Muscle of back (tissue), 3 donors: ENCODE measurements at regions not wholly inside any gene's neighbourhood (a gene's known extent, or its start where the extent isn't known, plus 50 kb on each side); places are given as distances from the start of the nearest gene placed in this dataset.
A peak's percentile ranks its signal among the peaks of the same experiment; 100 is the strongest.

Source experiments
- DNase-seq, 3 donors: peaks; one replicate each; pipeline versions ENCODE4 v3.0.0 to v3.0.0-alpha.2; 2013

GRCh38 chr3:148269816-148270215 lies 427.9 kb upstream of the AGTR1 start:
- peak in 2 of 3 donors; percentile 3 to 6 for DNase-seq

- no peak for DNase-seq
These were observed 417.0 kb upstream of the AGTR1 start for GRCh38 chr3:148280623-148281242.

- no peak for DNase-seq
These were observed 408.5 kb upstream of the AGTR1 start for GRCh38 chr3:148289159-148289558.

DNA sequence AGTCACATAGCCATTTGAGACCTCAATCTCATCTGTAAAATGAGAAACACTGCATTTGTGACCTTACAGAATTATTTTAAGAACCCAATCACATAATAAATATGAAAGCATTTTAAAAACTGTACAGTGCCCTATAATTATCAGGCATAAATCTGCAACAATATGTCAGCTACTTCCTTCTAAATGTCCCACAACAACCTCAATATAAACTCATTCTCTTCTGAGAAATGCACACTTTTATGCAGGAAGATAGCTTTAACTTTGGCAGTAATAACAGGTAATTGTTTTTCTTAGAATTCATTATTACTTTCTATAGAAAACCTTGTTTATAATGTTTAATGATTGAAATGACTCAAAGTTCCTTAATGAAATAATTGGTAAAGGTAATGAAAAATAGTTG lies 400.7 kb upstream of the AGTR1 start:
- DNase-seq = no peak

GRCh38 chr3:148307443-148307843 lies 390.3 kb upstream of the AGTR1 start:
- DNase-seq = no peak

DNA sequence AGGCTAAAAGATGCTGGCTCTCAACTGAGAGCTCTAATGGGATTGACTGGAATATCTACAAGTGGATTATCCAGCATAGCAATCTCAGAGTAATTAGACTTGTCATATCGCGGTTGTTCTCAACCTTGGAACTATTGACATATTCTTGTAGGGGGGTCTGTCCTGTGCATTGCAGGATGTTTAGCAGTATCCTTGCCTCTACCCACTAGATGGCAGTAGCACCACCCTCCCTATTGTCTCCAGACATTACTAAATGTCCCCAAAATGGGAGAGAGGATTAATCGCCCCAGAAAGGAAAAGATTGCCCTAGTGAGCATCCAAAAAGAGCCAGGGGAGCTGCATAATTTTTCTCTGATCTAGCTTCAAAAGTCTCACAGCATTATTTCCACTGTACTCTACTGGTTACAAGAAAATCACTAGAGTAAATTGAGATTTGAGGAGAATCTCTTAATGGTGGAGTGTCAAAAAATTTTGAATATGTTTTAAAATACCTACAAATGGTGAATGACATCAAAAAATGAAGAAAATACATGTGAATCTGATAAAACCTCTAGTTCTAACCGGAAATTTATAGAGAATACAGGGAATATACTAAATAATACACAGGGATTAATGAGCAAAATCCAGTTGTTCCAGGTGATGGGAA lies 388.2 kb upstream of the AGTR1 start:
- peak; percentile 25 to 40 (median 33) for DNase-seq

GRCh38 chr3:148315756-148316155 lies 381.9 kb upstream of the AGTR1 start:
- DNase-seq = no peak

- DNase-seq = no peak
These were observed 379.5 kb upstream of the AGTR1 start for GRCh38 chr3:148318240-148318639.

DNA sequence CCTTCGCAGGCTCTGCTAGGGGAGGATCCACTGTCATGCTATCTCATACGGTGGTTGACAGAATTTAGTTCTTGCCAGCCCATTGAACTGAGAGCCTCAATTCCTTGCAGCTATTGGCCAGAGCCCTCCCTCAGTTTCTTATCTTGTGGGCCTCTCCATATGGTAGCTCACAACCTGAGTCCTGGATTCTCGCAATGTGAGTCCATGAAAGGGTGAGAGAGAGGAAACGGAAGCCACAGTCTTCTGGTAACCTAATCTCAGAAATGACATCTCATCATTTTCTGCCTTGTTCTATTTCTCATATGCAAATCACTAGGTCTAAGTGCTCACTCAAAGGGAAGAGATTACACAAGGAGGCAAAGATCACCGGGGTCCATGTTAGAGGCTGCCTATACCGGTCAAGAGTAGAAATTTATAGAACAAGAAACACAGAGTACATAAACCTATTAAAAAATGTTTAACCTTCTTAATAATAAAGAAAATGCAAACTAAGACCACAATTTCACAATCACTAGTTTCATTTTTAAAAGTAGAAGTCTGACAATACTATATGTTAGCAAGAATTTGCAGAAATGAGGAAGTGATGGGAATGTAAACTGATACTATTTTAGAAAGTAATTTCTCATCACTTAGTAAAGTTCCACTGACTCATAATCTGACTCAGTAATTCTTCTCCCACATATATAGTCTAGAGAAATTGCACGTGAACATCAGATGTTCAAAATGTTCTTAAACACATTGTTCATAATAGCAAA lies 378.4 kb upstream of the AGTR1 start:
- DNase-seq = peak; percentile 6 to 68 (median 18)

DNA sequence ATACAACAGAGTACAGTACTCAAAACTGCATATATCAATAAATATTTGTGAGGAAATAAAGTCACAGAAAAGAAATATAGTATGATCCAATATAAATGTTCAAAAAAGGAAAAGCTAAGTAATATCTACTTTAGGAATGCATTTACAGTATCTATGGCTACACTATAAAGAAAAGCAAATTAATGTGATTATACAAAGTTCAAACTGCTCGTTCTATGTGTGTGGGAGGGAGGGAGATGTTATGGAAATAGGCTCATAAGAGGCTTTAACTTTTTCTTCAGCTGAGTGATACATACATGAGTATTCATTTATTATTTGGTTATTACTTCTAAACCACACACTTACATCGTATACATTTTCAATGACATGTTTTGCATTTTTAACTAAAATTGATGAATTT lies 377.7 kb upstream of the AGTR1 start:
- no peak for DNase-seq

- peak in 1 of 3 donors; percentile 41 for DNase-seq
These were observed 368.0 kb upstream of the AGTR1 start for GRCh38 chr3:148329481-148330235.

DNA sequence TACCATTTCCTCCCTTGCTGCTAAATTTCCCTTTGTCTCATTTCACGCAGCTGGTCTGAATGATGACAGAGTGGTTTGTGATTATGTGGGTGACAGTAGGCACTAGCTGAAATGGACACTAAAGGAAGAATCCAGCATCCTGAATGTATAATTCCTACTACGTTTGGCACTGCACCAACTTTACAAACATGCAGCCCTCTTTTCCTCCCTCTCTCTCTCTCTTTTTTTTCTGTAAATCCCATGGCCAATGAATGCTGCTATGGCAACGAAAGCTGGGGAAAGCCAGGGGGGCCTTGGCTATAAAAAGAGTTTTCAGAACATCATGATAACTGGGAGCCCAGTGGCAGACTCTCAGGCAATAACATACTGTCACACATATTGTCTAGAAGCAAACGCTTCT lies 367.2 kb upstream of the AGTR1 start:
- DNase-seq = peak in 2 of 3 donors; percentile 3 to 29

DNA sequence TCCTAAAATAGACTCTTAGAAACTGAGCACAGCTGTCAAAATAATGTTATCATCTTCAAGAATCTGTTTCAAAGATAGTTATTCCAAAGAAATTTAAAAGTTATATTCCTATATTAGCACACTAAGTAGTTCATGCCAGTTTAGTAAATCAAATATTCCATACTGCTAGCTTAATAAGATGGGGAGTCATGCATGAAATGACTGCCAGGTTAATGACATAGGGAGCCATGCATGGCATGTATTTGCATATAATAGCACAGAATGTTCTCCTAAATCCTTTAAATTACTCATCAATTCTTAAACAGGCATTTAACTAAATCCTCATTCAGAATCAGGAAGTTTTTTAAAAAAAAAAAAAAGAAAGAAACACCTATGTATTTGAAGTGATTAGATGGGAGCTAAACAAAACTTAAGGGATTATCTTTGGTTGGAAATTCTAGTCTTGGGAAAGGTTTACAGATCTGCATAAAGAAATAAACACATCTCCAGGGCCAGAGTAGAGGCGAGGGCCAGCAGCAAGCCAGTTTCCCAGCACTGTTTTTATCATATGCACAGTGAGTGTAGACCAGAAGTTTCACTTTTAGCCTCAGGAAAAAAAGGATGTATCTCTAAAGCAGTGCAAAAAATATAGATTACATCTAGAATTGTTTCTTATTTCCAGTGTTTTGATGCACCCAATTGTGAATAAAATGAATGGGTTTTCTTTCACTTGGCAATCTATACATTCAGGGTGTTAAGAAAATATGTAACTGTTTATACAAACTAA lies 366.4 kb upstream of the AGTR1 start:
- no peak for DNase-seq

DNA sequence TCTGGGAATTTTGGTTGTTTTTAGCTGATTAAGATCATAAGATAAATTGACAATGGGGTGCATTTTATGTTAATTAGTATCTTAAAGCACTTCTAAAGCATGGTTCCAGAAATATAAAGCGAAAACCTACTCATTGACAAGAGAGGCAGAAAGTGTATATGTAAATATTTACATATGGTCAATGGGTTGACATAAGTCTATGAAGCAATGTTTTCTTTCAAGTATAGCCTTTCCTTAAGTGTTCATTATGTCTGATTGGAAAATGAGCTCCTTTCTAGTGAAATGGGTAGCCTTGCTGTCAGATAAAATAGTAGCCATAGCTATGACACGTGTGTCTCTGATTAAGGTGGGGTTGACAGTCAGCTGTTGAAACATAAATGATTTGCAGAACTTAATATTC lies 365.2 kb upstream of the AGTR1 start:
- DNase-seq = no peak

DNA sequence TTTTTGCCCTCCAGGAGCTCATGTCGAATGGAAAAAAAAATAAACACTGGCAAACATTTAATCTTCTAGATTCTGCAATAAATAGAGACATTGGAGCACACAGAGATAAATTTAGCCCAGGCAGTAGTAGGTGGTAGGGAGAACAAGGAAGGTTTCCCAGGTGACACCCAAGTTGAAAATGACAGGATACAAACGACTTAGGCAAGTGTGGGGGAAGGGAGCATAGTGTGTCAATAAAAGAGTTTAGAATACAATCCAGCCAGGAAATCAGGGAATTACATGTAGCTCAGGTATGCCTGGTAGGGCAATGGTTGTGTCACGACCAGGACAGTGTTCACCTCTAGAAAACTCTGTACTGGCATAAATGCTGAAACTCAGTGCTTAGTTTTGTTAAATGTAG lies 364.6 kb upstream of the AGTR1 start:
- DNase-seq = no peak

GRCh38 chr3:148335612-148336011 lies 362.1 kb upstream of the AGTR1 start:
- DNase-seq = no peak

DNA sequence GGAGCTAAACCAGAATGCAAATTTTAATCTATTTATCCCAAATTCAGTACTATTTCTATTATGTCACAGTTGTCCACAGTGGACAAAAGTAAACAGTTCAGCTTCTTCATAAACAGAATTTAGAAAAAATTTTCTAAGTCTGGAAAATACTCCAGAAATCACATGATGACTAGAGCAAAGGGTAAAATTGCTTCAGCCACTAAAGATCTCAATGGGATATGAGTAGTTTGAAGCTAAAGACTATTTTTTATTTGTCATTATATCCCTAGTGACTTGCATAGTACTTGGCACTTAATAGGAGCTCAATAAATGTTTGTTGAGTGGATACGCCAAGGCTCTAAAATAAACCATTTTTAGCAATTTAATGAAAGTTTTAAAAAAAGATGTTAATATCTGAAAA lies 354.3 kb upstream of the AGTR1 start:
- DNase-seq = peak in 1 of 3 donors; percentile 28

DNA sequence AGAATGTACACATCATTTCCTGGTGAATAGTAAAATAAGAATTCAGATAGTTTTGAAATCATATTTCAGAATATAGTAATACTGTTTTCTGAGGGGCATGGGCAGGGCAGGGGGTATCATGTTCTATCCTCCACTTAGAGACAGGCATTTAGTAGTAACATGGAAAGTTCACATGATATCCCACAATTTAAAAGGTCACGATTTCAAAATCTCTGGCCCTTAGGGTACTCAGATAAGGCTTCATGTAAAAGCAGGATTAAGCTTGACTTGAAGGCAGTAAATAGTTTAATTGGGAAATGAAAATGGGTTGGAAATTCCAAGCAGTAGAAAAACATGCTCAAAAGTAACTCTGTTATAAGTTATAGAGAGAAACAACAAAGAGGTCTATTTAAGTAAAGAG lies 353.2 kb upstream of the AGTR1 start:
- DNase-seq = no peak

DNA sequence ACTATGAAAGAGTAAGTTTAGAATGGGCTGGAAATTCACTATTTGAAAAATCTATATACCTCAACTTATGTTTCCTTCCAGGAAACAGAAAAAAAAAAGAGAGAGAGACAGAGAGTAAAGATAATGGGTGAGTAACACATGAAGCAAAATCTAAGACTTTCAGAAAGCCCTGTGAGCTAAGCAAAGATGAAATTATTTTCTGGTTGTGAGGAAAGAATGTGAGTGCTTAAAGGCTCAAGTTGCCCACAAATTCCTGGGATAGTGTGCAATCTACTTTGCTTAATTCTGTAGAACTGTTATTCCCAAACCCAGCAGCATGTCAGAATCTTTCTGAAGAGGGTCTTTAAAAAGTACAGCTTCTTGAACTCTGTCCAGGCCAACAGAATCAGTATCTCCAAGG lies 337.7 kb upstream of the AGTR1 start:
- peak in 1 of 3 donors; percentile 44 for DNase-seq

- DNase-seq = peak; percentile 17 to 70 (median 31)
These were observed 330.8 kb upstream of the AGTR1 start for GRCh38 chr3:148366743-148367410.

DNA sequence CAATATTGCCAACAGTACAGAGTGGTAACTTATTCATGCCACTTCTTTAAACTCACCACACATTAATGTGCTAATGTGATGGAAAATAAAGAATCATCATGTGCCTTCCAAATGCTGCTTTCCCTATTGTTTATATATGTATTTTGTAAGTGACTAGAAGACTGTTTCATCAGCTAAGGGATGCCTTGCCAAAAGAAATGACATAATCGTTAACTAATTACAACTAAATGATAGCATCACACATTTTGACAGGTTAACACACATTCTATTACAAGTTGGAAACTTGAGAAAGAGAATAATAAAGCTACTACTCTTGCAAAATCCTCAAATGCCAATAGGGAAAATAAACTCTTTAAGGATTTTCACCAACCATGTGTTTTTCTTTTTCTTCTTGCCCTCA lies 329.9 kb upstream of the AGTR1 start:
- no peak for DNase-seq
